GM18868 (cell line): ENCODE measurements at regions not wholly inside any gene's neighbourhood (a gene's known extent, or its start where the extent isn't known, plus 50 kb on each side); places are given as distances from the start of the nearest gene placed in this dataset.
"Not testable (repeated sequence)": the region's sequence is repeated elsewhere in the genome, so short reads cannot be mapped to it uniquely, and the experiment has no call there.

ENCODE experiments used
- ATAC-seq: cut with Tn5 transposase; IDR thresholded peaks from one replicate; pipeline ENCODE4 v1.9.1; 2021; ENCODE audit warnings: mild to moderate bottlenecking, moderate library complexity; ENCODE audit not compliant: unreplicated experiment

- not testable (repeated sequence) for ATAC-seq
These were observed 1372.6 kb downstream of the FOXD4L5 start for GRCh38 chr9:63912451-63912850.

- not testable (repeated sequence) for ATAC-seq
These were observed 1375.9 kb downstream of the FOXD4L5 start for GRCh38 chr9:63909076-63909475.

- ATAC-seq = not testable (repeated sequence)
These were observed 1385.3 kb downstream of the FOXD4L5 start for GRCh38 chr9:63899637-63900190.

- ATAC-seq = not testable (repeated sequence)
These were observed 1403.6 kb downstream of the FOXD4L5 start for GRCh38 chr9:63881386-63881785.

GRCh38 chr9:63876380-63876779 is 1408.6 kb downstream of the FOXD4L5 start:
- not testable (repeated sequence) for ATAC-seq

GRCh38 chr9:63859475-63860215 is 1425.4 kb downstream of the FOXD4L5 start:
- no peak for ATAC-seq

- ATAC-seq = not testable (repeated sequence)
These were observed 1425.9 kb downstream of the FOXD4L5 start for GRCh38 chr9:63859090-63859474.

GRCh38 chr9:63853140-63853751 is 1431.8 kb downstream of the FOXD4L5 start:
- ATAC-seq = not testable (repeated sequence)

- not testable (repeated sequence) for ATAC-seq
These were observed 1460.2 kb downstream of the FOXD4L5 start for GRCh38 chr9:63824804-63825203.

GRCh38 chr9:63823375-63824201 is 1461.4 kb downstream of the FOXD4L5 start:
- ATAC-seq = not testable (repeated sequence)

GRCh38 chr9:63822615-63823374 is 1462.2 kb downstream of the FOXD4L5 start:
- ATAC-seq = not testable (repeated sequence)

GRCh38 chr9:63821293-63821692 is 1463.7 kb downstream of the FOXD4L5 start:
- not testable (repeated sequence) for ATAC-seq

- ATAC-seq = not testable (repeated sequence)
These were observed 1464.1 kb downstream of the FOXD4L5 start for GRCh38 chr9:63820882-63821281.

GRCh38 chr9:63820383-63820782 is 1464.6 kb downstream of the FOXD4L5 start:
- not testable (repeated sequence) for ATAC-seq

GRCh38 chr9:63817622-63818518 is 1467.1 kb downstream of the FOXD4L5 start:
- peak; percentile 60 for ATAC-seq

GRCh38 chr9:63816751-63817621 is 1468.0 kb downstream of the FOXD4L5 start:
- peak; percentile 63 for ATAC-seq

GRCh38 chr9:63814970-63815669 is 1469.9 kb downstream of the FOXD4L5 start:
- ATAC-seq = not testable (repeated sequence)
